ENCODE measurements at regions not wholly inside any gene's neighbourhood (a gene's known extent, or its start where the extent isn't known, plus 50 kb on each side); places are given as distances from the start of the nearest gene placed in this dataset.

- Histone ChIP-seq H3K27me3 (ENCODE audit: insufficient read depth, low read depth, low read length) (no peaks in the 10 kb centered on the region), H3K9me2 (ENCODE audit: insufficient read depth, low read length) (no peaks in the 10 kb centered on the region), H4K20me1 (ENCODE audit: insufficient read depth) (no peaks in the 10 kb centered on the region), H3K9me3 (ENCODE audit: low read length) (no peaks in the 10 kb centered on the region), H3K4me3 (ENCODE audit: low read length) (no peak overlapping the region), H3F3A (ENCODE audit: insufficient read depth, low read length, poor library complexity, severe bottlenecking) (no peaks in the 10 kb centered on the region), H3K4me2 (ENCODE audit: low read length) (no peak overlapping the region), H3K9ac (ENCODE audit: low read length) (no peak overlapping the region), H3K79me2 (replicated peaks; ENCODE audit: insufficient read depth, low read length) (no peaks in the 10 kb centered on the region), H2AFZ (ENCODE audit: low read depth, low read length) (no peak overlapping the region), H3K27ac (ENCODE audit: low read length) (no peak overlapping the region), H3K36me3 (ENCODE audit: insufficient read depth, low read length) (no peaks in the 10 kb centered on the region)
- TF ChIP-seq TAF1 (IDR thresholded peaks at IDR 0.05; ENCODE audit: low read depth) (no peak), RAD21 (conservative IDR thresholded peaks at IDR 0.05) (no peak), SMC3 (conservative IDR thresholded peaks at IDR 0.05; ENCODE audit: poor library complexity) (no peak), CTCF (IDR thresholded peaks at IDR 0.05; ENCODE audit: poor library complexity, severe bottlenecking) (no peak), REST (IDR thresholded peaks at IDR 0.05; ENCODE audit: borderline replicate concordance) (no peak), EZH2 (IDR thresholded peaks at IDR 0.05; ENCODE audit: borderline replicate concordance, insufficient read depth, low read length, poor library complexity, severe bottlenecking) (no peak), EP300 (conservative IDR thresholded peaks at IDR 0.05; ENCODE audit: poor library complexity, severe bottlenecking) (no peak), MXI1 (conservative IDR thresholded peaks at IDR 0.05; ENCODE audit: poor library complexity, severe bottlenecking) (no peak), POLR2AphosphoS5 (IDR thresholded peaks at IDR 0.05) (no peak)
These were observed 128.2 kb upstream of the IRX4 start for GRCh38 chr5:2010940-2011339.

GRCh38 chr5:2009986-2010914 is 127.5 kb upstream of the IRX4 start:
- TF ChIP-seq EP300 (conservative IDR thresholded peaks at IDR 0.05; ENCODE audit: poor library complexity, severe bottlenecking) (no peak), EZH2 (IDR thresholded peaks at IDR 0.05; ENCODE audit: borderline replicate concordance, insufficient read depth, low read length, poor library complexity, severe bottlenecking) (no peak), CTCF (IDR thresholded peaks at IDR 0.05; ENCODE audit: poor library complexity, severe bottlenecking) (no peak), TAF1 (IDR thresholded peaks at IDR 0.05; ENCODE audit: low read depth) (no peak), SMC3 (conservative IDR thresholded peaks at IDR 0.05; ENCODE audit: poor library complexity) (no peak), RAD21 (conservative IDR thresholded peaks at IDR 0.05) (no peak), POLR2AphosphoS5 (IDR thresholded peaks at IDR 0.05) (no peak), REST (IDR thresholded peaks at IDR 0.05; ENCODE audit: borderline replicate concordance) (no peak), MXI1 (conservative IDR thresholded peaks at IDR 0.05; ENCODE audit: poor library complexity, severe bottlenecking) (no peak)
- Histone ChIP-seq H2AFZ (ENCODE audit: low read depth, low read length) (no peak overlapping the region), H3F3A (ENCODE audit: insufficient read depth, low read length, poor library complexity, severe bottlenecking) (no peaks in the 10 kb centered on the region), H3K79me2 (replicated peaks; ENCODE audit: insufficient read depth, low read length) (no peaks in the 10 kb centered on the region), H3K9ac (ENCODE audit: low read length) (no peak overlapping the region), H3K36me3 (ENCODE audit: insufficient read depth, low read length) (no peaks in the 10 kb centered on the region), H3K4me3 (ENCODE audit: low read length) (no peak overlapping the region), H3K9me2 (ENCODE audit: insufficient read depth, low read length) (no peaks in the 10 kb centered on the region), H3K9me3 (ENCODE audit: low read length) (no peaks in the 10 kb centered on the region), H3K27ac (ENCODE audit: low read length) (no peak overlapping the region), H3K4me2 (ENCODE audit: low read length) (no peak overlapping the region), H4K20me1 (ENCODE audit: insufficient read depth) (no peaks in the 10 kb centered on the region), H3K27me3 (ENCODE audit: insufficient read depth, low read depth, low read length) (no peaks in the 10 kb centered on the region)

All from neural cell (in vitro differentiated cells).